K562 (cell line): ENCODE measurements at regions not wholly inside any gene's neighbourhood (a gene's known extent, or its start where the extent isn't known, plus 50 kb on each side); places are given as distances from the start of the nearest gene placed in this dataset.
"Not testable (repeated sequence)": the region's sequence is repeated elsewhere in the genome, so short reads cannot be mapped to it uniquely, and the experiment has no call there.

ENCODE experiments used
- ATAC-seq: fragments of 200-7000 bp; cut with Tn5 transposase; 3 replicates; pipeline ENCODE4 v1.9.1; 2020; ENCODE audit warnings: moderate library complexity
- BruUV-seq: library from RNA; stranded (reverse); fragments of 400-500 nt; replicated peaks from 2 replicates; lab custom pipeline; 2021; lab: Mats Ljungman, UMichigan
- CTCF ChIA-PET: fragments of 300-600 bp; formaldehyde crosslinking; extraction: SDS; loops from one replicate; lab custom pipeline; 2021; ENCODE audit warnings: low intra/inter-chr PET ratio; lab: Yijun Ruan, JAX
- POLR2A ChIA-PET: fragments of 300-600, 350-650 bp; sonication (Branson Sonifier 250); formaldehyde crosslinking; extraction: SDS; loops from one replicate; lab custom pipeline; 2021; ENCODE audit warnings: antibody characterized with exemption, inconsistent platforms; lab: Yijun Ruan, JAX
- DNase-seq, 4 experiments: peaks; one replicate each; pipeline versions ENCODE4 v3.0.0 to v3.0.0-alpha.2; 2011 to 2018; ENCODE audit warnings: low spot score in 3 of 4, mixed read lengths in 3 of 4; ENCODE audit errors: extremely low read depth in 1 of 4
- FAIRE-seq: peaks from 2 replicates; lab custom pipeline; 2011; peaks lifted over from hg19 to GRCh38; lab: Jason Lieb, UNC
- H2AFZ ChIP-seq: 2 replicates; pipeline ENCODE4 v1.6.0; 2011; ENCODE audit warnings: low read depth, low read length, control low read depth, inconsistent platforms
- H3K27ac ChIP-seq: fragments of 200-600 bp; 3 replicates; pipeline ENCODE4 v1.8.0; 2011; ENCODE audit warnings: low read depth, mild to moderate bottlenecking, control low read depth, inconsistent platforms, low read length, moderate library complexity, mixed read lengths; ENCODE audit errors: extremely low read depth
- H3K27me3 ChIP-seq, 2 experiments: fragments of 300-600 bp in 1 of 2; 2 replicates in 1 of 2; 3 replicates in 1 of 2; pipeline versions ENCODE4 v1.6.0 to v1.8.0; 2011; ENCODE audit warnings: inconsistent platforms in 2 of 2, low read length in 2 of 2, mild to moderate bottlenecking in 1 of 2, mixed read lengths in 1 of 2, moderate library complexity in 1 of 2; ENCODE audit not compliant: control insufficient read depth in 2 of 2, insufficient read depth in 2 of 2
- H3K36me3 ChIP-seq: fragments of 300-600 bp; 3 replicates; pipeline ENCODE4 v1.8.0; 2011; ENCODE audit warnings: mild to moderate bottlenecking, low read length, inconsistent platforms; ENCODE audit not compliant: control insufficient read depth, insufficient read depth
- H3K4me1 ChIP-seq, 2 experiments: fragments of 200-600 bp in 1 of 2; replicated peaks in 1 of 2; 2 replicates in 1 of 2; 3 replicates in 1 of 2; pipeline versions ENCODE4 v1.5.1 to v1.8.0; 2011; ENCODE audit warnings: inconsistent platforms in 2 of 2, low read length in 2 of 2, mild to moderate bottlenecking in 1 of 2, mixed read lengths in 1 of 2, moderate library complexity in 1 of 2; ENCODE audit not compliant: control insufficient read depth in 2 of 2, insufficient read depth in 2 of 2
- H3K4me2 ChIP-seq: 2 replicates; pipeline ENCODE4 v1.6.1; 2011; ENCODE audit warnings: low read length, control low read depth, inconsistent platforms, mixed read lengths; ENCODE audit not compliant: insufficient read depth
- H3K4me3 ChIP-seq: fragments of 200-600 bp; sonication (generic), shearing (Covaris generic); 2 replicates; pipeline ENCODE4 v1.5.1; 2016; ENCODE audit warnings: control low read depth, inconsistent platforms
- H3K79me2 ChIP-seq: fragments of 200-600 bp; 3 replicates; pipeline ENCODE4 v1.8.0; 2011; ENCODE audit warnings: low read length, inconsistent platforms; ENCODE audit not compliant: control insufficient read depth, insufficient read depth
- H3K9ac ChIP-seq, 2 experiments: 2 replicates each; pipeline versions ENCODE4 v1.6.0 to v1.6.1; 2011; ENCODE audit warnings: low read depth in 2 of 2, low read length in 2 of 2, control low read depth in 1 of 2, inconsistent platforms in 1 of 2, mild to moderate bottlenecking in 1 of 2, mixed read lengths in 1 of 2; ENCODE audit not compliant: insufficient read depth in 1 of 2
- H3K9me1 ChIP-seq: one replicate; pipeline ENCODE4 v1.6.0; 2011; ENCODE audit warnings: inconsistent platforms, mild to moderate bottlenecking, low read length, moderate library complexity; ENCODE audit not compliant: control insufficient read depth, insufficient read depth
- H3K9me3 ChIP-seq: replicated peaks from 2 replicates; pipeline ENCODE4 v1.5.1; 2011; ENCODE audit warnings: low read depth, low read length, inconsistent platforms; ENCODE audit not compliant: control insufficient read depth, insufficient read depth
- H4K20me1 ChIP-seq: replicated peaks from 2 replicates; pipeline ENCODE4 v1.6.1; 2011; ENCODE audit warnings: low read length, inconsistent platforms, mixed read lengths; ENCODE audit not compliant: control insufficient read depth, insufficient read depth
- POLR2G ChIP-seq: fragments of 200-400 bp; formaldehyde crosslinking; IDR thresholded peaks from 2 replicates; pipeline ENCODE4 v1.6.1; 2017; ENCODE audit warnings: low read depth, mild to moderate bottlenecking, antibody characterized with exemption, low read length, moderate library complexity
- WGBS: fragments of 100-300 bp; shearing (Covaris generic); methylation state at CpG from one replicate; pipeline ENCODE4 v1.1.6; 2016; ENCODE audit warnings: low coverage, mixed read lengths; ENCODE audit not compliant: insufficient coverage; ENCODE audit errors: missing lambda C conversion rate; 5-methylcytosine and 5-hydroxymethylcytosine counted together
- in situ Hi-C: fragments of 300-500 bp; cut with MboI; formaldehyde crosslinking; loops from 4 replicates; pipeline ENCODE4 v1.15.0; 2018; ENCODE audit warnings: inconsistent platforms, mixed read lengths
- intact Hi-C: fragments of 100-400 bp; cut with micrococcal nuclease; formaldehyde crosslinking; loops from 2 replicates; pipeline ENCODE4 v1.14.2; 2022

DNA sequence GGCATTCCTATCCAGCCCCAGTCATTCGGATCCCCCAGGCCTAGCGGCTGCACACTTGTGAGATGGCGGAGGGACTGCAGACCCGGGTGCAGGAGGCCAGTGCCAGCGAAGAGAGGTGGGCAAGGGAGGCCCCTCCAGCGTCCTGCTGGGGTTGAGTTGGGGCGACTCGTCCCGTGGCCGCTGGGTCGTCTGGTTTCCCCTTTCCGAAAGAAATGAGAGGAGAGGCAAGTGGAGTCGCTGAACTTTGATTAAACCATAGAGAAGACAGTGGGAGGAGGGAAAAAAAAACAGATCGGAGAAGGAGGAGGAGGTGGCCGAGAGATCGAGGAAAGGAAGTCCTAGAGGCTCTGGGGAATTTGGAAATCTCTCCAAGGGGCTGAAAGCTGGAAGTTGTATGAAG, 465.2 kb upstream of the ZNG1F start:
- DNase-seq = peak in 3 of 4 experiments; percentile 4 to 35 (median 13)
- FAIRE-seq, BruUV-seq: not testable (repeated sequence)

GRCh38 chr9:41653560-41654340, 464.6 kb upstream of the ZNG1F start:
- H3K4me2 ChIP-seq = peak overlapping the region; percentile 57; the same call in 1 of the 2 replicates
- H3K27ac ChIP-seq = peak overlapping the region; percentile 76; the same call in 1 of the 3 replicates
- BruUV-seq, H3K27me3 ChIP-seq, H3K4me1 ChIP-seq, H3K9me1 ChIP-seq, H4K20me1 ChIP-seq, ATAC-seq, POLR2A ChIA-PET, in situ Hi-C loops, intact Hi-C loops, FAIRE-seq, H3K79me2 ChIP-seq, H2AFZ ChIP-seq, DNase-seq, H3K9me3 ChIP-seq, CTCF ChIA-PET, H3K36me3 ChIP-seq: not testable (repeated sequence)
- H3K4me3 ChIP-seq = peak overlapping the region; percentile 18; the same call in 1 of the 2 replicates
- 27% methylated on average over 7 of the region's 21 CpGs for WGBS
- peak overlapping the region; percentile 43 to 54; a peak in 1 of 4 replicates for H3K9ac ChIP-seq

More for the DNA sequence above, 465.2 kb upstream of the ZNG1F start:
- H3K9ac ChIP-seq = peak overlapping the region; percentile 54 to 78
- H2AFZ ChIP-seq = peak overlapping the region; percentile 44; the same call in 1 of the 2 replicates
- peak overlapping the region; percentile 76; the same call in 1 of the 3 replicates for H3K27ac ChIP-seq
- H3K27me3 ChIP-seq, H3K79me2 ChIP-seq, CTCF ChIA-PET, H3K9me3 ChIP-seq, intact Hi-C loops, in situ Hi-C loops, H3K9me1 ChIP-seq, H3K4me1 ChIP-seq, POLR2A ChIA-PET, H3K36me3 ChIP-seq, H4K20me1 ChIP-seq, ATAC-seq: not testable (repeated sequence)
- 0 out of 2 replicates have a peak, but pooled peaks have one; percentile 18 for TF ChIP-seq POLR2G
- 37% methylated on average over 12 of the region's 16 CpGs for WGBS
- H3K4me3 ChIP-seq = peak overlapping the region; percentile 18; the same call in 1 of the 2 replicates
- peak overlapping the region; percentile 57 for H3K4me2 ChIP-seq

GRCh38 chr9:41652800-41653199, 463.7 kb upstream of the ZNG1F start:
- peak in 1 of 4 experiments; percentile 2 for DNase-seq
- H3K9me3 ChIP-seq, H3K9ac ChIP-seq, ATAC-seq, CTCF ChIA-PET, H3K27ac ChIP-seq, intact Hi-C loops, H3K4me3 ChIP-seq, H3K27me3 ChIP-seq, POLR2A ChIA-PET, FAIRE-seq, BruUV-seq, in situ Hi-C loops, H3K4me2 ChIP-seq, H3K4me1 ChIP-seq, H3K36me3 ChIP-seq, H3K79me2 ChIP-seq, H4K20me1 ChIP-seq, H2AFZ ChIP-seq, H3K9me1 ChIP-seq: not testable (repeated sequence)
- WGBS = 85% methylated on average over 5 of the region's 17 CpGs
